OCI-LY7 (cell line): ENCODE measurements at regions not wholly inside any gene's neighbourhood (a gene's known extent, or its start where the extent isn't known, plus 50 kb on each side); places are given as distances from the start of the nearest gene placed in this dataset.

Experiments
- BruUV-seq: library from RNA; stranded (reverse); fragments of 400-500 nt; replicated peaks from 2 replicates; lab custom pipeline; 2021; lab: Mats Ljungman, UMichigan
- CTCF ChIA-PET: fragments of 300-600 bp; sonication (Branson Sonifier 250); formaldehyde crosslinking; loops from one replicate; lab custom pipeline; 2022; ENCODE audit warnings: antibody characterized with exemption; ENCODE audit not compliant: unreplicated experiment; lab: Charles Lee
- POLR2A ChIA-PET: fragments of 300-600 bp; sonication (Branson Sonifier 250); formaldehyde crosslinking; loops from one replicate; lab custom pipeline; 2022; ENCODE audit warnings: antibody characterized with exemption; lab: Charles Lee
- DNase-seq: peaks from one replicate; pipeline ENCODE4 v3.0.0-alpha.2; 2015; ENCODE audit warnings: low spot score
- H2AFZ ChIP-seq: fragments of 200-600 bp; sonication (generic), shearing (Covaris generic); 2 replicates; pipeline ENCODE4 v1.6.1; 2014; ENCODE audit warnings: mild to moderate bottlenecking, antibody characterized with exemption, low read length, moderate library complexity
- H3K27ac ChIP-seq: fragments of 200-600 bp; sonication (generic); 2 replicates; pipeline ENCODE4 v1.5.1; 2014; ENCODE audit warnings: mixed run types, low read depth, mild to moderate bottlenecking, moderate library complexity, low read length, inconsistent platforms; ENCODE audit not compliant: poor library complexity, severe bottlenecking
- H3K36me3 ChIP-seq: fragments of 200-600 bp; sonication (generic); 2 replicates; pipeline ENCODE4 v1.6.1; 2014; ENCODE audit warnings: mild to moderate bottlenecking, antibody characterized with exemption, low read length, moderate library complexity, mixed read lengths; ENCODE audit not compliant: insufficient read depth
- H3K4me1 ChIP-seq: fragments of 200-600 bp; sonication (generic); 2 replicates; pipeline ENCODE4 v1.5.1; 2014; ENCODE audit warnings: mild to moderate bottlenecking, low read length; ENCODE audit not compliant: insufficient read depth, poor library complexity, severe bottlenecking
- H3K4me2 ChIP-seq: fragments of 200-600 bp; sonication (generic); 2 replicates; pipeline ENCODE4 v1.6.1; 2014; ENCODE audit warnings: mild to moderate bottlenecking, low read length
- H3K4me3 ChIP-seq: fragments of 200-600 bp; sonication (generic); 2 replicates; pipeline ENCODE4 v1.5.1; 2014; ENCODE audit warnings: mild to moderate bottlenecking, low read depth, low read length; ENCODE audit not compliant: poor library complexity, severe bottlenecking
- H3K79me2 ChIP-seq: fragments of 200-600 bp; sonication (generic); 2 replicates; pipeline ENCODE4 v1.6.1; 2016; ENCODE audit warnings: low read depth, mild to moderate bottlenecking, low read length, moderate library complexity, mixed read lengths; ENCODE audit not compliant: insufficient read depth
- H3K9me2 ChIP-seq: fragments of 200-600 bp; sonication (generic); 2 replicates; pipeline ENCODE4 v1.6.1; 2016; ENCODE audit warnings: mild to moderate bottlenecking, low read length, mixed read lengths; ENCODE audit not compliant: insufficient read depth
- H3K9me3 ChIP-seq: fragments of 200-600 bp; sonication (generic); 2 replicates; pipeline ENCODE4 v1.6.1; 2014; ENCODE audit warnings: mild to moderate bottlenecking, mixed run types, low read length, mixed read lengths
- H4K20me1 ChIP-seq: fragments of 200-600 bp; sonication (generic); 2 replicates; pipeline ENCODE4 v1.6.1; 2014; ENCODE audit warnings: mild to moderate bottlenecking, antibody characterized with exemption, low read length, moderate library complexity, mixed read lengths; ENCODE audit not compliant: insufficient read depth
- CTCF ChIP-seq: fragments of 200-600 bp; sonication (generic); conservative IDR thresholded peaks from 2 replicates; pipeline ENCODE4 v1.5.1; 2014; ENCODE audit warnings: mild to moderate bottlenecking, antibody characterized with exemption, low read length, moderate library complexity, mixed read lengths
- EZH2phosphoT487 ChIP-seq: fragments of 200-600 bp; sonication (generic); IDR thresholded peaks from 2 replicates; pipeline ENCODE4 v1.6.1; 2018; ENCODE audit warnings: low read depth, borderline replicate concordance, mild to moderate bottlenecking, mixed run types, antibody characterized with exemption, low read length, moderate library complexity, mixed read lengths
- intact Hi-C: fragments of 100-400 bp; cut with micrococcal nuclease; formaldehyde crosslinking; loops from one replicate; pipeline ENCODE4 v1.10.0; 2022; ENCODE audit not compliant: unreplicated experiment

GRCh38 chr2:6312367-6312766, 553.3 kb downstream of the CMPK2 start:
- CTCF ChIA-PET = no interaction called here
- intact Hi-C loops = no loop called here
- Histone ChIP-seq H3K4me2 (no peak overlapping the region), H3K4me1 (peaks cover 76% of the 10 kb centered on the region), H3K4me3 (no peak overlapping the region), H3K36me3 (peaks cover 19% of the 10 kb centered on the region), H3K79me2 (no peaks in the 10 kb centered on the region), H4K20me1 (no peaks in the 10 kb centered on the region), H3K9me2 (no peaks in the 10 kb centered on the region), H3K9me3 (peaks cover 15% of the 10 kb centered on the region; the same call in 1 of the 2 replicates), H3K27ac (peak overlapping the region; percentile 99), H2AFZ (no peak overlapping the region)
- no peak for TF ChIP-seq EZH2phosphoT487
- TF ChIP-seq CTCF = no peak
- BruUV-seq = no TSS peak
- POLR2A ChIA-PET = interaction anchor here (0.5 to 11.0 kb wide), 4 partner anchors 10 to 29 kb away, joined by 3 to 285 read pairs (median 4); no protein-coding TSS in a partner anchor
- no peak for DNase-seq

GRCh38 chr2:6314218-6314960, 551.3 kb downstream of the CMPK2 start:
- Histone ChIP-seq H3K36me3 (peaks cover 19% of the 10 kb centered on the region), H2AFZ (peak overlapping the region; percentile 47; the same call in 1 of the 2 replicates), H3K9me2 (no peaks in the 10 kb centered on the region), H4K20me1 (no peaks in the 10 kb centered on the region), H3K4me3 (no peak overlapping the region), H3K79me2 (no peaks in the 10 kb centered on the region), H3K27ac (no peak overlapping the region), H3K9me3 (peaks cover 22% of the 10 kb centered on the region; the same call in 1 of the 2 replicates), H3K4me2 (no peak overlapping the region), H3K4me1 (peaks cover 56% of the 10 kb centered on the region)
- ChIA-PET CTCF (interaction anchor here (1.5 kb wide), 1 partner anchor 25 kb away, joined by 3 read pairs; no protein-coding TSS in a partner anchor), POLR2A (interaction anchor here (0.6 to 11.0 kb wide), 4 partner anchors 11 to 38 kb away, joined by 3 to 285 read pairs (median 4); no protein-coding TSS in a partner anchor)
- no peak for TF ChIP-seq CTCF
- no peak for TF ChIP-seq EZH2phosphoT487
- no peak for DNase-seq
- BruUV-seq = no TSS peak
- intact Hi-C loops = no loop called here

- no TSS peak for BruUV-seq
- CTCF ChIA-PET = no interaction called here
- POLR2A ChIA-PET = interaction anchor here (1.0 to 2.4 kb wide), 6 partner anchors 9 to 17 kb away, joined by 3 to 6 read pairs (median 4); no protein-coding TSS in a partner anchor
- TF ChIP-seq EZH2phosphoT487 (no peak), CTCF (no peak)
- DNase-seq = no peak
- Histone ChIP-seq H4K20me1 (no peaks in the 10 kb centered on the region), H3K27ac (no peak overlapping the region), H2AFZ (no peak overlapping the region), H3K4me1 (no peaks in the 10 kb centered on the region), H3K4me2 (no peak overlapping the region), H3K4me3 (no peak overlapping the region), H3K36me3 (no peaks in the 10 kb centered on the region; the same call in 1 of the 2 replicates), H3K9me2 (no peaks in the 10 kb centered on the region), H3K79me2 (no peaks in the 10 kb centered on the region), H3K9me3 (peaks cover 16% of the 10 kb centered on the region; the same call in 1 of the 2 replicates)
- intact Hi-C loops = no loop called here
Measured at GRCh38 chr2:6325616-6326015, 540.1 kb downstream of the CMPK2 start.
